Lower leg skin (tissue), 3 donors: ENCODE measurements at regions not wholly inside any gene's neighbourhood (a gene's known extent, or its start where the extent isn't known, plus 50 kb on each side); places are given as distances from the start of the nearest gene placed in this dataset.

ENCODE experiments used
- CTCF ChIP-seq, 3 donors: fragments of 450-650 bp; IDR thresholded peaks; one replicate each; pipeline ENCODE4 v1.5.1; 2016; ENCODE audit warnings: antibody characterized with exemption in 3 of 3, mild to moderate bottlenecking in 3 of 3, moderate library complexity in 2 of 3
- POLR2A ChIP-seq, 2 donors: fragments of 450-650 bp; IDR thresholded peaks; one replicate each; pipeline ENCODE4 v1.6.1; 2016 to 2017; ENCODE audit warnings: antibody characterized with exemption in 2 of 2, mild to moderate bottlenecking in 1 of 2, moderate library complexity in 1 of 2

- TF ChIP-seq CTCF (IDR thresholded peaks at IDR 0.05) (no peak), POLR2A (IDR thresholded peaks at IDR 0.05) (no peak)
Observed at GRCh38 chr7:122217125-122217524, 73.1 kb upstream of the AASS start.
